HepG2 (cell line): ENCODE measurements at regions not wholly inside any gene's neighbourhood (a gene's known extent, or its start where the extent isn't known, plus 50 kb on each side); places are given as distances from the start of the nearest gene placed in this dataset.

Experiments used
- TF ChIP-seq, protein P1 (sequence below): fragments of 450-650 bp; IDR thresholded peaks from 2 replicates; pipeline ENCODE4 v1.6.1; 2017; ENCODE audit warnings: mild to moderate bottlenecking
- TF ChIP-seq, protein P2 (sequence below): sonication (generic); formaldehyde crosslinking; IDR thresholded peaks from 2 replicates; pipeline ENCODE4 v1.5.0; 2020; ENCODE audit warnings: mild to moderate bottlenecking, missing genetic modification reagents, moderate library complexity
- TF ChIP-seq, protein P3 (sequence below): sonication (generic); formaldehyde crosslinking; IDR thresholded peaks from 2 replicates; pipeline ENCODE4 v1.4.0; 2020; ENCODE audit warnings: missing genetic modification reagents

DNA sequence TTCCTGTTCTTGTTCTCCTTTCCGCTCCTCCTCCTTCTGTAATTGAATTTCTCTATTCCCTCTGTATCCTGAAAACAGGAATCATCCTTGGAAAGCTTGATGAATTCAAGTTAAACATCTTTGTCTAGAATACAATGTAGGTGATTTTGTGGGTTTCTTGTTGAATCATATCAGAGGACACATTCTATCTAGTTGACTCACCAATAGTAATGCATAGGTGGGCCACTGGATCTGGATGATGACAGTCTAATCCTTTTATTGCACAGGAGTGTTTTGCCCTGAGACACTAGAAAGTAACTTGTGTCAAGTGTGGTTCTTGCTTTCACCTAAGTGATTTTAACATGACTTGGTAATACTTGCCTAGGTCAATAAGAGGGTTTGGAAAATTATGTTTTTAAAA lies 164.3 kb downstream of the RFPL4B start:
- TF ChIP-seq, protein P1, sequence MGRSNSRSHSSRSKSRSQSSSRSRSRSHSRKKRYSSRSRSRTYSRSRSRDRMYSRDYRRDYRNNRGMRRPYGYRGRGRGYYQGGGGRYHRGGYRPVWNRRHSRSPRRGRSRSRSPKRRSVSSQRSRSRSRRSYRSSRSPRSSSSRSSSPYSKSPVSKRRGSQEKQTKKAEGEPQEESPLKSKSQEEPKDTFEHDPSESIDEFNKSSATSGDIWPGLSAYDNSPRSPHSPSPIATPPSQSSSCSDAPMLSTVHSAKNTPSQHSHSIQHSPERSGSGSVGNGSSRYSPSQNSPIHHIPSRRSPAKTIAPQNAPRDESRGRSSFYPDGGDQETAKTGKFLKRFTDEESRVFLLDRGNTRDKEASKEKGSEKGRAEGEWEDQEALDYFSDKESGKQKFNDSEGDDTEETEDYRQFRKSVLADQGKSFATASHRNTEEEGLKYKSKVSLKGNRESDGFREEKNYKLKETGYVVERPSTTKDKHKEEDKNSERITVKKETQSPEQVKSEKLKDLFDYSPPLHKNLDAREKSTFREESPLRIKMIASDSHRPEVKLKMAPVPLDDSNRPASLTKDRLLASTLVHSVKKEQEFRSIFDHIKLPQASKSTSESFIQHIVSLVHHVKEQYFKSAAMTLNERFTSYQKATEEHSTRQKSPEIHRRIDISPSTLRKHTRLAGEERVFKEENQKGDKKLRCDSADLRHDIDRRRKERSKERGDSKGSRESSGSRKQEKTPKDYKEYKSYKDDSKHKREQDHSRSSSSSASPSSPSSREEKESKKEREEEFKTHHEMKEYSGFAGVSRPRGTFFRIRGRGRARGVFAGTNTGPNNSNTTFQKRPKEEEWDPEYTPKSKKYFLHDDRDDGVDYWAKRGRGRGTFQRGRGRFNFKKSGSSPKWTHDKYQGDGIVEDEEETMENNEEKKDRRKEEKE: no peak
- TF ChIP-seq, protein P2, sequence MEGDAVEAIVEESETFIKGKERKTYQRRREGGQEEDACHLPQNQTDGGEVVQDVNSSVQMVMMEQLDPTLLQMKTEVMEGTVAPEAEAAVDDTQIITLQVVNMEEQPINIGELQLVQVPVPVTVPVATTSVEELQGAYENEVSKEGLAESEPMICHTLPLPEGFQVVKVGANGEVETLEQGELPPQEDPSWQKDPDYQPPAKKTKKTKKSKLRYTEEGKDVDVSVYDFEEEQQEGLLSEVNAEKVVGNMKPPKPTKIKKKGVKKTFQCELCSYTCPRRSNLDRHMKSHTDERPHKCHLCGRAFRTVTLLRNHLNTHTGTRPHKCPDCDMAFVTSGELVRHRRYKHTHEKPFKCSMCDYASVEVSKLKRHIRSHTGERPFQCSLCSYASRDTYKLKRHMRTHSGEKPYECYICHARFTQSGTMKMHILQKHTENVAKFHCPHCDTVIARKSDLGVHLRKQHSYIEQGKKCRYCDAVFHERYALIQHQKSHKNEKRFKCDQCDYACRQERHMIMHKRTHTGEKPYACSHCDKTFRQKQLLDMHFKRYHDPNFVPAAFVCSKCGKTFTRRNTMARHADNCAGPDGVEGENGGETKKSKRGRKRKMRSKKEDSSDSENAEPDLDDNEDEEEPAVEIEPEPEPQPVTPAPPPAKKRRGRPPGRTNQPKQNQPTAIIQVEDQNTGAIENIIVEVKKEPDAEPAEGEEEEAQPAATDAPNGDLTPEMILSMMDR (CRISPR knock-in tag): no peak
- TF ChIP-seq, protein P3, sequence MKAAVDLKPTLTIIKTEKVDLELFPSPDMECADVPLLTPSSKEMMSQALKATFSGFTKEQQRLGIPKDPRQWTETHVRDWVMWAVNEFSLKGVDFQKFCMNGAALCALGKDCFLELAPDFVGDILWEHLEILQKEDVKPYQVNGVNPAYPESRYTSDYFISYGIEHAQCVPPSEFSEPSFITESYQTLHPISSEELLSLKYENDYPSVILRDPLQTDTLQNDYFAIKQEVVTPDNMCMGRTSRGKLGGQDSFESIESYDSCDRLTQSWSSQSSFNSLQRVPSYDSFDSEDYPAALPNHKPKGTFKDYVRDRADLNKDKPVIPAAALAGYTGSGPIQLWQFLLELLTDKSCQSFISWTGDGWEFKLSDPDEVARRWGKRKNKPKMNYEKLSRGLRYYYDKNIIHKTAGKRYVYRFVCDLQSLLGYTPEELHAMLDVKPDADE (CRISPR knock-in tag): no peak
